MM.1S (cell line): ENCODE measurements at regions not wholly inside any gene's neighbourhood (a gene's known extent, or its start where the extent isn't known, plus 50 kb on each side); places are given as distances from the start of the nearest gene placed in this dataset.

Source experiments
- DNase-seq: peaks from one replicate; pipeline ENCODE4 v3.0.0-alpha.2; 2015
- H2AFZ ChIP-seq: fragments of 300-600 bp; sonication (generic); 2 replicates; pipeline ENCODE4 v1.6.0; 2016; ENCODE audit warnings: antibody characterized with exemption, low read length
- H3F3A ChIP-seq: fragments of 300-600 bp; sonication (generic); 2 replicates; pipeline ENCODE4 v1.6.1; 2016; ENCODE audit warnings: mild to moderate bottlenecking, antibody characterized with exemption, low read length, moderate library complexity, mixed read lengths; ENCODE audit not compliant: insufficient read depth
- H3K27ac ChIP-seq: fragments of 300-600 bp; sonication (generic); 2 replicates; pipeline ENCODE4 v1.5.1; 2016; ENCODE audit warnings: mild to moderate bottlenecking, low read length
- H3K27me3 ChIP-seq: fragments of 300-600 bp; sonication (generic); replicated peaks from 2 replicates; pipeline ENCODE4 v1.6.0; 2016; ENCODE audit warnings: low read length; ENCODE audit not compliant: insufficient read depth
- H3K36me3 ChIP-seq: fragments of 300-600 bp; sonication (generic); replicated peaks from 2 replicates; pipeline ENCODE4 v1.6.1; 2016; ENCODE audit warnings: mild to moderate bottlenecking, low read length, mixed read lengths; ENCODE audit not compliant: insufficient read depth
- H3K4me1 ChIP-seq: fragments of 300-600 bp; sonication (generic); 2 replicates; pipeline ENCODE4 v1.6.1; 2016; ENCODE audit warnings: low read length, mixed read lengths
- H3K4me2 ChIP-seq: fragments of 300-600 bp; sonication (generic); 2 replicates; pipeline ENCODE4 v1.6.0; 2016; ENCODE audit warnings: low read depth, low read length
- H3K4me3 ChIP-seq: fragments of 300-600 bp; sonication (generic); 2 replicates; pipeline ENCODE4 v1.5.1; 2016; ENCODE audit warnings: low read length, mixed read lengths
- H3K79me2 ChIP-seq: fragments of 300-600 bp; sonication (generic); 2 replicates; pipeline ENCODE4 v1.6.1; 2016; ENCODE audit warnings: mixed run types, low read length, mixed read lengths
- H3K9ac ChIP-seq: fragments of 300-600 bp; sonication (generic); 2 replicates; pipeline ENCODE4 v1.6.1; 2016; ENCODE audit warnings: low read length, mixed read lengths
- H3K9me2 ChIP-seq: fragments of 300-600 bp; sonication (generic); replicated peaks from 2 replicates; pipeline ENCODE4 v1.6.1; 2016; ENCODE audit warnings: mild to moderate bottlenecking, low read length, mixed read lengths; ENCODE audit not compliant: insufficient read depth
- H3K9me3 ChIP-seq: fragments of 300-600 bp; sonication (generic); replicated peaks from 2 replicates; pipeline ENCODE4 v1.6.1; 2016; ENCODE audit warnings: mild to moderate bottlenecking, low read length, mixed read lengths; ENCODE audit not compliant: insufficient read depth
- H4K20me1 ChIP-seq: fragments of 300-600 bp; sonication (generic); 2 replicates; pipeline ENCODE4 v1.6.1; 2016; ENCODE audit warnings: mild to moderate bottlenecking, low read length, moderate library complexity, mixed read lengths; ENCODE audit not compliant: insufficient read depth
- CTCF ChIP-seq: fragments of 300-600 bp; sonication (generic); IDR thresholded peaks from 2 replicates; pipeline ENCODE4 v1.5.1; 2016; ENCODE audit warnings: antibody characterized with exemption, low read length, mixed read lengths
- EZH2 ChIP-seq: fragments of 300-600 bp; sonication (generic); optimal IDR thresholded peaks from 2 replicates; pipeline ENCODE3; 2017; ENCODE audit warnings: low read depth, mild to moderate bottlenecking, antibody characterized with exemption, low read length, mixed read lengths
- EZH2phosphoT487 ChIP-seq: fragments of 300-600 bp; sonication (generic); IDR thresholded peaks from 2 replicates; pipeline ENCODE4 v1.6.1; 2018; ENCODE audit warnings: antibody characterized with exemption, low read length

GRCh38 chr13:107644136-107644535, 571.2 kb downstream of the LIG4 start:
- no peaks in the 10 kb centered on the region for H3K4me1 ChIP-seq
- no peak overlapping the region for H3K27ac ChIP-seq
- no peaks in the 10 kb centered on the region for H3F3A ChIP-seq
- H3K27me3 ChIP-seq = no peaks in the 10 kb centered on the region
- no peaks in the 10 kb centered on the region for H4K20me1 ChIP-seq
- no peak overlapping the region for H3K9ac ChIP-seq
- H2AFZ ChIP-seq = no peak overlapping the region
- H3K9me2 ChIP-seq = no peaks in the 10 kb centered on the region
- TF ChIP-seq CTCF (no peak), EZH2phosphoT487 (no peak), EZH2 (no peak)
- H3K79me2 ChIP-seq = no peaks in the 10 kb centered on the region
- no peak for DNase-seq
- H3K36me3 ChIP-seq = no peaks in the 10 kb centered on the region
- no peak overlapping the region for H3K4me2 ChIP-seq
- H3K9me3 ChIP-seq = no peaks in the 10 kb centered on the region
- no peak overlapping the region for H3K4me3 ChIP-seq

GRCh38 chr13:107643615-107644014, 571.7 kb downstream of the LIG4 start:
- H3F3A ChIP-seq = no peaks in the 10 kb centered on the region
- no peaks in the 10 kb centered on the region for H3K9me2 ChIP-seq
- no peaks in the 10 kb centered on the region for H4K20me1 ChIP-seq
- H3K27me3 ChIP-seq = no peaks in the 10 kb centered on the region
- H2AFZ ChIP-seq = no peak overlapping the region
- TF ChIP-seq EZH2phosphoT487 (no peak), EZH2 (no peak), CTCF (no peak)
- no peaks in the 10 kb centered on the region for H3K9me3 ChIP-seq
- no peaks in the 10 kb centered on the region for H3K4me1 ChIP-seq
- no peak overlapping the region for H3K4me3 ChIP-seq
- no peaks in the 10 kb centered on the region for H3K36me3 ChIP-seq
- H3K27ac ChIP-seq = no peak overlapping the region
- H3K79me2 ChIP-seq = no peaks in the 10 kb centered on the region
- no peak overlapping the region for H3K9ac ChIP-seq
- H3K4me2 ChIP-seq = no peak overlapping the region
- no peak for DNase-seq

GRCh38 chr13:107642831-107643230, 572.5 kb downstream of the LIG4 start:
- H4K20me1 ChIP-seq = no peaks in the 10 kb centered on the region
- H3K4me1 ChIP-seq = no peaks in the 10 kb centered on the region
- no peak for TF ChIP-seq EZH2phosphoT487
- no peak overlapping the region for H3K27ac ChIP-seq
- DNase-seq = no peak
- H3K9ac ChIP-seq = no peak overlapping the region
- no peaks in the 10 kb centered on the region for H3K9me3 ChIP-seq
- no peaks in the 10 kb centered on the region for H3F3A ChIP-seq
- H3K4me2 ChIP-seq = no peak overlapping the region
- H3K4me3 ChIP-seq = no peak overlapping the region
- H3K79me2 ChIP-seq = no peaks in the 10 kb centered on the region
- H3K36me3 ChIP-seq = no peaks in the 10 kb centered on the region
- no peak overlapping the region for H2AFZ ChIP-seq
- H3K27me3 ChIP-seq = no peaks in the 10 kb centered on the region
- H3K9me2 ChIP-seq = no peaks in the 10 kb centered on the region

- DNase-seq = no peak
- Histone ChIP-seq H3K9me3 (no peaks in the 10 kb centered on the region), H4K20me1 (no peaks in the 10 kb centered on the region), H3K4me2 (no peak overlapping the region), H3K27ac (no peak overlapping the region), H3K4me3 (no peak overlapping the region), H2AFZ (no peak overlapping the region), H3F3A (no peaks in the 10 kb centered on the region), H3K27me3 (no peaks in the 10 kb centered on the region), H3K79me2 (no peaks in the 10 kb centered on the region), H3K36me3 (no peaks in the 10 kb centered on the region), H3K9me2 (no peaks in the 10 kb centered on the region), H3K4me1 (no peaks in the 10 kb centered on the region), H3K9ac (no peak overlapping the region)
- no peak for TF ChIP-seq EZH2phosphoT487
- TF ChIP-seq CTCF = no peak
- no peak for TF ChIP-seq EZH2
These were observed 573.8 kb downstream of the LIG4 start for GRCh38 chr13:107641574-107641973.
